Activated CD8-positive, alpha-beta T cell treated with anti-CD3 and anti-CD28 coated beads for 36 hours (primary cell): ENCODE measurements at regions not wholly inside any gene's neighbourhood (a gene's known extent, or its start where the extent isn't known, plus 50 kb on each side); places are given as distances from the start of the nearest gene placed in this dataset.
A peak's percentile ranks its signal among the peaks of the same experiment; 100 is the strongest.
"Not testable (repeated sequence)": the region's sequence is repeated elsewhere in the genome, so short reads cannot be mapped to it uniquely, and the experiment has no call there.

Experiments used
- ATAC-seq: fragments of 200-7000 bp; cut with Tn5 transposase; one replicate; pipeline ENCODE4 v1.10.0; 2021; ENCODE audit warnings: mild to moderate bottlenecking, moderate library complexity
- CTCF ChIA-PET: fragments of 350-600 bp; sonication (Branson Sonifier 250); formaldehyde crosslinking; loops from one replicate; lab custom pipeline; 2021; ENCODE audit warnings: antibody characterized with exemption; lab: Charles Lee
- POLR2A ChIA-PET: fragments of 350-600 bp; sonication (Branson Sonifier 250); formaldehyde crosslinking; loops from one replicate; lab custom pipeline; 2021; ENCODE audit warnings: antibody characterized with exemption; lab: Charles Lee
- DNase-seq: peaks from one replicate; pipeline ENCODE4 v3.0.0-alpha.2; 2020
- H3K27ac Mint-ChIP-seq: one replicate; pipeline ENCODE4 v1.8.0; 2021; ENCODE audit warnings: mild to moderate bottlenecking, mixed read lengths
- H3K27me3 Mint-ChIP-seq: one replicate; pipeline ENCODE4 v1.8.0; 2021; ENCODE audit warnings: mixed read lengths
- H3K36me3 Mint-ChIP-seq: one replicate; pipeline ENCODE4 v1.8.0; 2021; ENCODE audit warnings: low read depth, mixed read lengths
- H3K4me1 Mint-ChIP-seq: one replicate; pipeline ENCODE4 v1.8.0; 2021; ENCODE audit warnings: low read depth, mixed read lengths
- H3K4me3 Mint-ChIP-seq: one replicate; pipeline ENCODE4 v1.8.0; 2021; ENCODE audit warnings: mild to moderate bottlenecking, moderate library complexity, mixed read lengths
- H3K9me3 Mint-ChIP-seq: one replicate; pipeline ENCODE4 v1.8.0; 2021; ENCODE audit warnings: mixed read lengths
- intact Hi-C: fragments of 100-400 bp; cut with micrococcal nuclease; formaldehyde crosslinking; loops from one replicate; pipeline ENCODE4 v1.10.0; 2022
- TF ChIP-seq, protein P1 (sequence below): fragments of 200-600 bp; IDR thresholded peaks from one replicate; pipeline ENCODE4 v1.8.0; 2022; ENCODE audit warnings: antibody characterized with exemption, mild to moderate bottlenecking

DNA sequence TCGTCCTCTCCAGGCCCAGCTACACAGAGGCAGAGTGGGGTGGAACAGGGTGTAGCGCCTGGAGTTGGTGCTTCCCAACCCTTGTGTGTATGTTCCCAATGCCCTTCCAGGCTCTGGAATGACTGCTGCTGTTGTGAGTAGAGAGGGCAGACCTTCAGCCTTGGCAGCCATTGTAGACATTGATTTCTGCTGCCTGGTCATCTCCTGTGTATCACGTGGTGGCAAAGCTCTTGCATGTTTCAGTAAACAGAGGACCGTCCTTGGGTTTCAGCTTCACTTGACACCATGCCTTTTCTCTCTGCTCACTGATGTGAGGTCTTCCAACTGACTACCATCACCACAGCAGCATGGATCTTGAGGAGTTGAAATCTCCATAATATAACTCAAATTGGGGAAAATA lies 397.9 kb downstream of the COG6 start:
- Mint-ChIP-seq H3K27me3 (peaks cover 5% of the 10 kb centered on the region), H3K4me1 (no peaks in the 10 kb centered on the region), H3K4me3 (no peak overlapping the region), H3K36me3 (no peaks in the 10 kb centered on the region), H3K9me3 (peaks cover 3% of the 10 kb centered on the region), H3K27ac (no peak overlapping the region)
- intact Hi-C loops: no loop called here
- CTCF ChIA-PET: interaction anchor here (0.7 kb wide), 1 partner anchor 507 kb away, joined by 3 read pairs; no protein-coding TSS in a partner anchor
- POLR2A ChIA-PET: no interaction called here
- no peak for ATAC-seq
- TF ChIP-seq, protein P1, sequence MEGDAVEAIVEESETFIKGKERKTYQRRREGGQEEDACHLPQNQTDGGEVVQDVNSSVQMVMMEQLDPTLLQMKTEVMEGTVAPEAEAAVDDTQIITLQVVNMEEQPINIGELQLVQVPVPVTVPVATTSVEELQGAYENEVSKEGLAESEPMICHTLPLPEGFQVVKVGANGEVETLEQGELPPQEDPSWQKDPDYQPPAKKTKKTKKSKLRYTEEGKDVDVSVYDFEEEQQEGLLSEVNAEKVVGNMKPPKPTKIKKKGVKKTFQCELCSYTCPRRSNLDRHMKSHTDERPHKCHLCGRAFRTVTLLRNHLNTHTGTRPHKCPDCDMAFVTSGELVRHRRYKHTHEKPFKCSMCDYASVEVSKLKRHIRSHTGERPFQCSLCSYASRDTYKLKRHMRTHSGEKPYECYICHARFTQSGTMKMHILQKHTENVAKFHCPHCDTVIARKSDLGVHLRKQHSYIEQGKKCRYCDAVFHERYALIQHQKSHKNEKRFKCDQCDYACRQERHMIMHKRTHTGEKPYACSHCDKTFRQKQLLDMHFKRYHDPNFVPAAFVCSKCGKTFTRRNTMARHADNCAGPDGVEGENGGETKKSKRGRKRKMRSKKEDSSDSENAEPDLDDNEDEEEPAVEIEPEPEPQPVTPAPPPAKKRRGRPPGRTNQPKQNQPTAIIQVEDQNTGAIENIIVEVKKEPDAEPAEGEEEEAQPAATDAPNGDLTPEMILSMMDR: no peak
- DNase-seq: no peak

DNA sequence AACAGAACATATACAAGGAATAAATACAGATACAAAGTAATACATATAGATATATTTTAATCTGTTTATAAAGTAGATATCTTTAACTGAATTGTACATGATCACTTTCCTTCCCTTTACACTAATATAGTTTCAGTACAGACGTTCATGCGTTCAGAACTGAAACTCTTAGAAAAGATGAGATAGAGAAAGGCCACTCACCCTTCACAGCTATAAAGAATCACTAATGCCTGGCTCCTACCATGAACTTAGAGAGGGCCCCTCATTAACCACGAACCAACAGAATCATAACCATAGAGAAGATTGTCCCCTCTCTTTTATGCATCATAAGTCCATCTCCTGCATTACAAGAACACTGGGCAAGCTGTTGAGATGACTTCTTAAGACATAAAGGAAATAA lies 399.0 kb downstream of the COG6 start:
- H3K9me3 Mint-ChIP-seq, H3K36me3 Mint-ChIP-seq, H3K4me3 Mint-ChIP-seq, DNase-seq, POLR2A ChIA-PET, ATAC-seq, H3K4me1 Mint-ChIP-seq, H3K27ac Mint-ChIP-seq, CTCF ChIA-PET, intact Hi-C loops, H3K27me3 Mint-ChIP-seq: not testable (repeated sequence)

DNA sequence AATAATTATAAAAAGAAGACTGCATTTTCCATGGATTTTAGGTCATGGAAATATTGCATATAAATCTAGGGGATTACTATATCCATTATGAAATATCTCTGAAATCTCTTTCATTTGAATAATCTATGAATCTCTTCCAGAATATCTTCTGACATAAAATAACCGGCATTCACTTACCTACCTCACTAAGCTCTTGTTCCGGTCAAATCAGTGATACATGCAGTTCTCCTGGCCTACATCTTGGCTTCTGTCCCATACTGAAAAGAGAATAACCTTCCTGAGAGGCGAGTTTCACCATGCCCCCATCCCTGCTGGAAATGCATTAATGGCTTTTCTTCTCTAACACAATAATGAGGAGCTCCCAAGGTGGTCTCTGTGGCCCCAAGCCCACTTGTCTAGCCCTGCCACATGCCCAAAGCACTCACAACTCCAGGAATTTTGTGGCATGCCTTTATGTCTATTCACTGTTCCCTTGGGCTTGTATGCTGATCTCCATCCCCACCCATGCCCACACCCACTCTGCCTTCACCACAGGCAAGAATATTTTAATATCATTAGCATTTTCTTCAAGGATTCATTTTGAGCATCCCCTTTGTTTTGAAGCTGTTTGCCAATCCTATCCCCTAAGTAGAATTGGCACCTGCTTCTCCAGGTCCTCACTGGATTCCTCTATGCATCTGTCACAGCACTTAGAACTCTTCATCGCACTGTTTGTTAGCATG lies 401.6 kb downstream of the COG6 start:
- DNase-seq: no peak
- no peak overlapping the region for H3K4me3 Mint-ChIP-seq
- TF ChIP-seq, protein P1: no peak
- H3K4me1 Mint-ChIP-seq: peaks cover 14% of the 10 kb centered on the region
- no peaks in the 10 kb centered on the region for H3K36me3 Mint-ChIP-seq
- H3K9me3 Mint-ChIP-seq: peaks cover 3% of the 10 kb centered on the region
- ChIA-PET POLR2A (no interaction called here), CTCF (interaction anchor here (4.9 kb wide), 1 partner anchor 12 kb away, joined by 35 read pairs; no protein-coding TSS in a partner anchor)
- ATAC-seq: no peak
- no peak overlapping the region for H3K27ac Mint-ChIP-seq
- intact Hi-C loops: no loop called here
- no peaks in the 10 kb centered on the region for H3K27me3 Mint-ChIP-seq

DNA sequence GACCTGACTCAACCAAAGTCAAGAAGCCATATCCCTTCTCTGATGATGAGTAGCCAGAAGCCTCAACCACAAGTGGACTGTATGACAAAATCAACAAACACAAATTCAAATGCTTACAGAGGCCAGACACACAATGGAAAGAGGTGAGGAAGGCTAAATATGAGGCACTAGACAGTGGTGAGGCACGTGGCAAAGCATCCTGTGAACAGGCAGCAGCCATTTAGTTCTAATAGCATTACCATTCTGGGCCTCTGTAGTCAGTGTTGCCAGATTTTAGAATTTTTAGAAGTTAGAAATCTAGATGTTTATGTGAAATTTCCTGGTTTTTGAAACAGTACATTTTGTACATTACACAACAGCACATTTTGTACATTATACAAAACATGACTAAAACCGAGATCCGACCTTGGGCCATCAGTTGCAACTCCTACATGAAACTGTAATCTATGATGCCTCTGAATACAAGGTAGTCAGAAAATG lies 403.3 kb downstream of the COG6 start:
- H3K9me3 Mint-ChIP-seq: no peaks in the 10 kb centered on the region

DNA sequence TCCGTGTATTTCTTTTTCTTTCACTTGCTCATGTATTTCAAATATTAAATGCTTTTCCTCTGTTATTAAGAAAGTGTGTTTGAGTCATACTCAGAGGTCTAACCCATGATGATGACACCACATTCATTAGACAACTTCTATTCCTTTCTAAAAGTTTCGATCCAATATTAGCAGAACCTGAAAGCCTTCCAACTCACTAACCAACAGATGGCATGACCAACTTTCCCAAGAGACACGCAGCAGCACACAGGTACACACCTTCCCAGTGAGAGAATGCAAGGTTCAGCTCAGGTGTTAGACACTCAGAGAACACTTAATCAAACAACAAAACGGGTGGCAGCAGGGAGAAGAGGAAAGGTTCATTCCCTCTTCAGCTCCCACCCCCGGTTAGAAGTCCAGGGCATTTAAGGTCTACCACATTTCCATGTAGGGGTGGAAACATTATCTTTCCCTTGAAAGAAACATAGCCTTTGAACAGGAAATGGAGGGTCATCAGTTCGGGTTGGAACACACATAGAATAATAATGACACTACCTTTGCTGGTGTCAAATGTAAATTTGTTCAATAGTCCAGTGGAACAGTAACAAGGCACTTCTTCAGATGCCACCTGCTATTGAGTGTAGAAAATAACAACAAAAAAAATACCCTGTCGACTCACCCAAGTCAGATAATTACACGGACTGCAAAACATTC lies 404.2 kb downstream of the COG6 start:
- ChIA-PET POLR2A (interaction anchor here (1.5 kb wide), 1 partner anchor 33 kb away, joined by 4 read pairs; no protein-coding TSS in a partner anchor), CTCF (interaction anchor here (1.2 to 6.1 kb wide), 4 partner anchors 9 to 120 kb away, joined by 3 to 35 read pairs (median 14); no protein-coding TSS in a partner anchor)
- ATAC-seq (no peak), DNase-seq (no peak)
- intact Hi-C loops: loop anchor here (10.0 kb wide), 1 partner anchor 455 kb away; no protein-coding TSS in a partner anchor
- Mint-ChIP-seq H3K9me3 (no peaks in the 10 kb centered on the region), H3K36me3 (no peaks in the 10 kb centered on the region), H3K27ac (no peak overlapping the region), H3K27me3 (peaks cover 2% of the 10 kb centered on the region), H3K4me1 (peaks cover 27% of the 10 kb centered on the region), H3K4me3 (no peak overlapping the region)
- TF ChIP-seq, protein P1: no peak

More for the DNA sequence above, 403.3 kb downstream of the COG6 start:
- ChIA-PET POLR2A (interaction anchor here (0.7 to 1.5 kb wide), 2 partner anchors 32 to 313 kb away, joined by 3 to 4 read pairs; no protein-coding TSS in a partner anchor), CTCF (interaction anchor here (4.9 kb wide), 1 partner anchor 10 kb away, joined by 35 read pairs; no protein-coding TSS in a partner anchor)
- H3K4me3 Mint-ChIP-seq: no peak overlapping the region
- DNase-seq (peak; percentile 24), ATAC-seq (peak; percentile 57)
- TF ChIP-seq, protein P1: no peak
- H3K27me3 Mint-ChIP-seq: peaks cover 2% of the 10 kb centered on the region
- intact Hi-C loops: no loop called here
- no peak overlapping the region for H3K27ac Mint-ChIP-seq
- H3K4me1 Mint-ChIP-seq: peaks cover 18% of the 10 kb centered on the region
- no peaks in the 10 kb centered on the region for H3K36me3 Mint-ChIP-seq
